Esophagus (tissue), 2 donors: ENCODE measurements at regions not wholly inside any gene's neighbourhood (a gene's known extent, or its start where the extent isn't known, plus 50 kb on each side); places are given as distances from the start of the nearest gene placed in this dataset.

Experiments used
- H3K27ac ChIP-seq, 2 donors: one replicate each; pipeline ENCODE4 v1.5.1; 2013; ENCODE audit warnings: low read depth in 2 of 2, mild to moderate bottlenecking in 2 of 2, inconsistent platforms in 1 of 2, low read length in 1 of 2, moderate library complexity in 1 of 2
- H3K27me3 ChIP-seq, 2 donors: one replicate each; pipeline ENCODE4 v1.6.1; 2013; ENCODE audit warnings: low read length in 2 of 2, control low read depth in 1 of 2, mild to moderate bottlenecking in 1 of 2; ENCODE audit not compliant: insufficient read depth in 2 of 2, control insufficient read depth in 1 of 2
- H3K36me3 ChIP-seq, 2 donors: one replicate each; pipeline ENCODE4 v1.6.1; 2013; ENCODE audit warnings: low read length in 1 of 2; ENCODE audit not compliant: control insufficient read depth in 2 of 2, insufficient read depth in 2 of 2
- H3K4me1 ChIP-seq, 2 donors: one replicate each; pipeline ENCODE4 v1.6.1; 2013; ENCODE audit warnings: low read length in 1 of 2; ENCODE audit not compliant: control insufficient read depth in 2 of 2, insufficient read depth in 2 of 2
- H3K4me3 ChIP-seq, 2 donors: one replicate each; pipeline ENCODE4 v1.5.1; 2013; ENCODE audit warnings: low read length in 2 of 2, mild to moderate bottlenecking in 2 of 2, low read depth in 1 of 2, moderate library complexity in 1 of 2
- H3K9me3 ChIP-seq, 2 donors: one replicate each; pipeline ENCODE4 v1.6.1; 2013; ENCODE audit warnings: mild to moderate bottlenecking in 2 of 2, low read depth in 1 of 2, low read length in 1 of 2, moderate library complexity in 1 of 2; ENCODE audit not compliant: control insufficient read depth in 2 of 2, insufficient read depth in 1 of 2
- WGBS, 2 donors: extraction: QIAGEN DNeasy Blood & Tissue Kit; methylation state at CpG; one replicate each; pipeline ENCODE4 v1.1.7; 2013; 5-methylcytosine and 5-hydroxymethylcytosine counted together
- donor health status: healthy with polysubstance abuse.
- donor health status: Bipolar disorder and iron deficiency.

DNA sequence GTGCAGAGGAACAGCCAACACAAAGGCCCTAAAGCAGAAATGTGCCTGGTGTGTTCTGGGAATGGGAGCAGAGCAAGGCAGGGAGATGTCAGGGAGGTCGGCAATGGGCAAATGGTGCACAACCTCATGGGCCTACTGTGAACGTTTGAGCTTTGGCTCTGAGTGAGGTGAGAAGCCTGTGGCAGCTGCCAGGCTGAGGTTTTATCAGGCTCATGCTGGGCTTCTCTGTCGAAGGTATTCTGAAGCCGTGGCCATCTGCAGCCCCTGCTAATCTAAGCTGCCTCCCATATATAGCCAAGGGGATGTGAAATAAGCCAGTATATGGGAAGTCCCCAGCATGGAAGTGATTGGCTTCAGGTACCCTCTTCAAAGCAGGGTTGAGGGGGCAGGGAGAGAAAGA, 193.3 kb downstream of the SLC4A3 start:
- Histone ChIP-seq H3K4me3 (no peak overlapping the region), H3K9me3 (peaks cover 0 to 2% of the 10 kb centered on the region in 2 donors)
- 66 to 68% methylated on average over 4 of the region's 4 CpGs for WGBS, 2 donors

GRCh38 chr2:219823574-219823973, 196.1 kb downstream of the SLC4A3 start:
- no peaks in the 10 kb centered on the region for H3K36me3 ChIP-seq
- H3K4me1 ChIP-seq: no peaks in the 10 kb centered on the region
- H3K9me3 ChIP-seq: peaks cover 0 to 2% of the 10 kb centered on the region in 2 donors
- H3K27ac ChIP-seq: no peak overlapping the region
- H3K4me3 ChIP-seq: no peak overlapping the region
- 77 to 80% methylated on average over 7 of the region's 7 CpGs for WGBS, 2 donors
- H3K27me3 ChIP-seq: no peaks in the 10 kb centered on the region

More for the DNA sequence above, 193.3 kb downstream of the SLC4A3 start:
- Histone ChIP-seq H3K36me3 (no peaks in the 10 kb centered on the region), H3K27me3 (no peaks in the 10 kb centered on the region), H3K4me1 (no peaks in the 10 kb centered on the region), H3K27ac (no peak overlapping the region)

DNA sequence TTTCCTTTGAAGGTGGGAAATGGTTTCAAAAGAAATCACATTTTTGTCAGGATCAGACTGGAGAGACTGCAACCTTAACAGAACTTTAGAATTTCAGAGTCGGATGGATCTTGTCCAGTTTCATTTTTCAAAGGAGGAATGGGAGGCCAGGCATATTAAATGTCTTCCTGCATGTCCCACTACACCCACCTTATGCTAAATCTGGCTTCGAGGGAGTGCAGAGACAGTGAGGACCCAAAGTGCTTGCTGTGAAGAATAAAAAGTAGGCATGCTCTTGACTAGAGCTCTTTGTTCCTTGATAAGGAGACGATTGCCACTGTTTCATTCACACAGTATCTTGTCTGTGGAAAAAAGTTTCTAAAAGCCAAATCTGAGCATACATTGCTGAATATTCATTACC, 197.6 kb downstream of the SLC4A3 start:
- Histone ChIP-seq H3K4me1 (no peaks in the 10 kb centered on the region), H3K36me3 (no peaks in the 10 kb centered on the region), H3K9me3 (no peaks in the 10 kb centered on the region), H3K27ac (no peak overlapping the region), H3K27me3 (no peaks in the 10 kb centered on the region), H3K4me3 (no peak overlapping the region)
- 79 to 82% methylated on average over 3 of the region's 3 CpGs for WGBS, 2 donors

GRCh38 chr2:219828127-219828526, 200.7 kb downstream of the SLC4A3 start:
- peaks cover 0 to 2% of the 10 kb centered on the region in 2 donors for H3K27me3 ChIP-seq
- H3K4me1 ChIP-seq: no peaks in the 10 kb centered on the region
- 64 to 78% methylated on average over 5 of the region's 5 CpGs for WGBS, 2 donors
- no peaks in the 10 kb centered on the region for H3K9me3 ChIP-seq
- H3K36me3 ChIP-seq: no peaks in the 10 kb centered on the region
- H3K4me3 ChIP-seq: no peak overlapping the region
- H3K27ac ChIP-seq: no peak overlapping the region

- Histone ChIP-seq H3K27ac (no peak overlapping the region), H3K9me3 (no peaks in the 10 kb centered on the region), H3K4me3 (no peak overlapping the region), H3K27me3 (peaks cover 0 to 2% of the 10 kb centered on the region in 2 donors), H3K4me1 (no peaks in the 10 kb centered on the region), H3K36me3 (no peaks in the 10 kb centered on the region)
- WGBS, 2 donors: 80 to 84% methylated on average over 20 of the region's 20 CpGs
Measured at GRCh38 chr2:219829667-219830352, 202.4 kb downstream of the SLC4A3 start.

DNA sequence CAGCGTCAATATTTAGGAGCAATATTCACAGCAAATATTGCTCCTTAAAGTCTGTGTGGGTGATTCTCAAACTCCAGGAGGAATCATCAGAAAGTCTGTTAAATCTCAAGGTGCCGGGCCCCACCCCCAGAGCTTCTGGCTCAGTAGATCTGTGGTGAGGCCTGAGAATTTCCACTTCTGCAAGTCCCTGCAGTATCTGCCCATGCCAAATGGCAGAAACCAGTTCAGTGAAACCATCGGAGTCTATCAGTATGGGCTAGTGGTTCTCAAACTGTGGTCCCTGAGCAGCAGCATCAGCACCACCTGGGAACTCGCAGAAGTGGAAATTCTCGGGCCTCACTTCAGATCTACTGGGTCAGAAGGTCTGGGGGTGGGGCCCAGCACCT, 202.9 kb downstream of the SLC4A3 start:
- no peaks in the 10 kb centered on the region for H3K4me1 ChIP-seq
- H3K27ac ChIP-seq: no peak overlapping the region
- H3K4me3 ChIP-seq: no peak overlapping the region
- no peaks in the 10 kb centered on the region for H3K9me3 ChIP-seq
- peaks cover 0 to 2% of the 10 kb centered on the region in 2 donors for H3K27me3 ChIP-seq
- no peaks in the 10 kb centered on the region for H3K36me3 ChIP-seq
- WGBS, 2 donors: 82 to 91% methylated on average over 5 of the region's 5 CpGs

- H3K27me3 ChIP-seq: peaks cover 0 to 2% of the 10 kb centered on the region in 2 donors
- no peaks in the 10 kb centered on the region for H3K36me3 ChIP-seq
- no peak overlapping the region for H3K27ac ChIP-seq
- H3K9me3 ChIP-seq: no peaks in the 10 kb centered on the region
- no peak overlapping the region for H3K4me3 ChIP-seq
- no peaks in the 10 kb centered on the region for H3K4me1 ChIP-seq
- 83 to 90% methylated on average over 2 of the region's 2 CpGs for WGBS, 2 donors
Measured at GRCh38 chr2:219831957-219832356, 204.5 kb downstream of the SLC4A3 start.

DNA sequence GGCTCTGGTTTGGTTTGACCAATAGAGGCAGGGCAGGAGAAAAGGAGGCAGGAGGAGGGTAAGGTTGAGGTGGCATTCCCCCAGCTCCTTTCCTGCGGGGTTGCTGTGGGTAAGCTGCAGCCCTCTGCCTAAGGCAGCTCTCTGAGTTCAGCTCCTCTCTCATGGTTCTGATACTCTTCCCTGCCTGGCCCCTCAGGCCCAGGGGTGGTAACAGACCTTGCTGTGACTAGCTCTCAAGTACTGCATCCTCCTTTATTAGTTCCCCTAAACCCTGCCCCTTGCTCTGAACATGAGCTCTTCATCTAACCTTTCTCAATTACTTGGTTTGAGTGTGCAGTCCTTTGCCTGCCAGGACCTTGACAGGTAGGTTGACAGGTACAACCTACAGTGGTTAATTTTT, 205.5 kb downstream of the SLC4A3 start:
- H3K4me3 ChIP-seq: no peak overlapping the region
- no peaks in the 10 kb centered on the region for H3K4me1 ChIP-seq
- H3K27ac ChIP-seq: no peak overlapping the region
- WGBS, 2 donors: 92 to 96% methylated on average over 1 of the region's 1 CpG
- no peaks in the 10 kb centered on the region for H3K36me3 ChIP-seq
- H3K27me3 ChIP-seq: peaks cover 0 to 2% of the 10 kb centered on the region in 2 donors
- no peaks in the 10 kb centered on the region for H3K9me3 ChIP-seq

- Histone ChIP-seq H3K4me3 (no peak overlapping the region), H3K4me1 (no peaks in the 10 kb centered on the region), H3K27me3 (peaks cover 0 to 2% of the 10 kb centered on the region in 2 donors), H3K9me3 (no peaks in the 10 kb centered on the region), H3K27ac (no peak overlapping the region), H3K36me3 (no peaks in the 10 kb centered on the region)
- WGBS, 2 donors: 77 to 89% methylated on average over 3 of the region's 3 CpGs
Measured at GRCh38 chr2:219835493-219835892, 208.1 kb downstream of the SLC4A3 start.

DNA sequence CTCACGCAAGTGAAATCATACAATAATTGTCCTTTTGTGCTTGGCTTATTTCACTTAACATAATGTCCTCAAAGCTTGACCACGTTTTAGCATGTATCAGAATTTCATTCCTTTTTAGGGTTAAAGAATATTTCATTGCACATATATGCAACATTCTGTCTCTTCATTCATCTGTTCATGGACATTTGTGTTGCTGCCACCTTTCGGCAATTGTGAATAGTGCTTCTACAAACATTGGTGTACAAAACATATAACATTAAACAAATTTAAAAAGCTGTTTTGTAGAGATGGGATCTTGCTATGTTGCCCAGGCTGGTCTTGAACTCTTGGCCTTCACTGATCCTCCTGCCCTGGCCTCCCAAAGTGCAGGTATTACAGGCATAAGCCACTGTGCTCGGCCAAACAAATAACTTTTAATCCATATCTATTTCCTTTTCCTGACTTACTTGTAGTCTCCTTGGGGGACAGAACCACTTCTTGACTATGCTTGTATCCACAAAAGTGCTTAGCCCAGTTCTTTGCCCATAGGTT, 209.3 kb downstream of the SLC4A3 start:
- Histone ChIP-seq H3K9me3 (no peaks in the 10 kb centered on the region), H3K4me1 (no peaks in the 10 kb centered on the region), H3K27me3 (no peaks in the 10 kb centered on the region), H3K27ac (no peak overlapping the region), H3K36me3 (no peaks in the 10 kb centered on the region), H3K4me3 (no peak overlapping the region)
- WGBS, 2 donors: 64 to 68% methylated on average over 4 of the region's 4 CpGs
